Nephron (organoid): ENCODE measurements at regions not wholly inside any gene's neighbourhood (a gene's known extent, or its start where the extent isn't known, plus 50 kb on each side); places are given as distances from the start of the nearest gene placed in this dataset.
"Not testable (repeated sequence)": the region's sequence is repeated elsewhere in the genome, so short reads cannot be mapped to it uniquely, and the experiment has no call there.

Experiments
- H3K27ac Mint-ChIP-seq, 3 experiments: 2 replicates each; pipeline ENCODE4 v1.8.0; 2020; ENCODE audit warnings: mixed read lengths in 3 of 3, mild to moderate bottlenecking in 2 of 3, moderate library complexity in 1 of 3
- H3K27me3 Mint-ChIP-seq: 2 replicates; pipeline ENCODE4 v1.8.0; 2021; ENCODE audit warnings: low read depth, mild to moderate bottlenecking, moderate library complexity, mixed read lengths
- H3K36me3 Mint-ChIP-seq: 2 replicates; pipeline ENCODE4 v1.8.0; 2020; ENCODE audit warnings: low read depth, mixed read lengths
- H3K4me1 Mint-ChIP-seq: 2 replicates; pipeline ENCODE4 v1.8.0; 2020; ENCODE audit warnings: mixed read lengths
- H3K4me3 Mint-ChIP-seq, 3 experiments: 2 replicates each; pipeline ENCODE4 v1.8.0; 2020; ENCODE audit warnings: mild to moderate bottlenecking in 3 of 3, mixed read lengths in 3 of 3, moderate library complexity in 2 of 3
- H3K9me3 Mint-ChIP-seq: 2 replicates; pipeline ENCODE4 v1.8.0; 2020; ENCODE audit warnings: mixed read lengths
- CTCF ChIP-seq, 3 experiments: fragments of 200-600 bp; sonication (generic); IDR thresholded peaks; one replicate each; pipeline ENCODE4 v1.5.0; 2021; ENCODE audit warnings: antibody characterized with exemption in 3 of 3; ENCODE audit not compliant: unreplicated experiment in 3 of 3

GRCh38 chr13:19362946-19363510 lies 181.4 kb upstream of the TUBA3C start:
- Mint-ChIP-seq H3K9me3 (peaks cover 52% of the 10 kb centered on the region), H3K27me3 (no peaks in the 10 kb centered on the region), H3K4me1 (no peaks in the 10 kb centered on the region), H3K36me3 (no peaks in the 10 kb centered on the region), H3K4me3 (no peak overlapping the region), H3K27ac (no peak overlapping the region)
- TF ChIP-seq CTCF (IDR thresholded peaks at IDR 0.05; ENCODE audit: unreplicated experiment in 3 of 3): no peak

- not testable (repeated sequence) for H3K36me3 Mint-ChIP-seq, H3K27ac Mint-ChIP-seq, H3K4me3 Mint-ChIP-seq, H3K27me3 Mint-ChIP-seq, H3K4me1 Mint-ChIP-seq
- peaks cover 54% of the 10 kb centered on the region for H3K9me3 Mint-ChIP-seq
Measured at GRCh38 chr13:19359697-19360096, 178.1 kb upstream of the TUBA3C start.

- H3K27ac Mint-ChIP-seq: no peak overlapping the region
- no peak overlapping the region for H3K4me3 Mint-ChIP-seq
- H3K27me3 Mint-ChIP-seq: no peaks in the 10 kb centered on the region
- no peaks in the 10 kb centered on the region for H3K36me3 Mint-ChIP-seq
- no peaks in the 10 kb centered on the region for H3K4me1 Mint-ChIP-seq
- no peak for TF ChIP-seq CTCF (IDR thresholded peaks at IDR 0.05; ENCODE audit: unreplicated experiment in 3 of 3)
- H3K9me3 Mint-ChIP-seq: peaks cover 32% of the 10 kb centered on the region
Measured at GRCh38 chr13:19345916-19346422, 164.3 kb upstream of the TUBA3C start.

GRCh38 chr13:19345158-19345557 lies 163.5 kb upstream of the TUBA3C start:
- Mint-ChIP-seq H3K27me3 (no peaks in the 10 kb centered on the region), H3K27ac (no peak overlapping the region), H3K9me3 (peaks cover 39% of the 10 kb centered on the region), H3K36me3 (no peaks in the 10 kb centered on the region), H3K4me3 (no peak overlapping the region), H3K4me1 (no peaks in the 10 kb centered on the region)
- no peak for TF ChIP-seq CTCF (IDR thresholded peaks at IDR 0.05; ENCODE audit: unreplicated experiment in 3 of 3)

- H3K36me3 Mint-ChIP-seq, H3K27ac Mint-ChIP-seq, H3K27me3 Mint-ChIP-seq, H3K4me1 Mint-ChIP-seq, H3K4me3 Mint-ChIP-seq: not testable (repeated sequence)
- H3K9me3 Mint-ChIP-seq: peaks cover 39% of the 10 kb centered on the region
Measured at GRCh38 chr13:19344585-19345120, 163.0 kb upstream of the TUBA3C start.

- no peaks in the 10 kb centered on the region for H3K4me1 Mint-ChIP-seq
- no peaks in the 10 kb centered on the region for H3K36me3 Mint-ChIP-seq
- TF ChIP-seq CTCF (IDR thresholded peaks at IDR 0.05; ENCODE audit: unreplicated experiment in 3 of 3): no peak
- H3K9me3 Mint-ChIP-seq: peaks cover 37% of the 10 kb centered on the region
- H3K4me3 Mint-ChIP-seq: no peak overlapping the region
- H3K27ac Mint-ChIP-seq: no peak overlapping the region
- no peaks in the 10 kb centered on the region for H3K27me3 Mint-ChIP-seq
Measured at GRCh38 chr13:19332378-19332777, 150.8 kb upstream of the TUBA3C start.

GRCh38 chr13:19329365-19329764 lies 147.7 kb upstream of the TUBA3C start:
- no peak overlapping the region for H3K4me3 Mint-ChIP-seq
- H3K36me3 Mint-ChIP-seq: no peaks in the 10 kb centered on the region
- H3K27me3 Mint-ChIP-seq: peaks cover 4% of the 10 kb centered on the region
- H3K4me1 Mint-ChIP-seq: no peaks in the 10 kb centered on the region
- TF ChIP-seq CTCF (IDR thresholded peaks at IDR 0.05; ENCODE audit: unreplicated experiment in 3 of 3): no peak
- no peak overlapping the region for H3K27ac Mint-ChIP-seq
- H3K9me3 Mint-ChIP-seq: peaks cover 43% of the 10 kb centered on the region
